ENCODE measurements at regions not wholly inside any gene's neighbourhood (a gene's known extent, or its start where the extent isn't known, plus 50 kb on each side); places are given as distances from the start of the nearest gene placed in this dataset.

- TF ChIP-seq EZH2 (IDR thresholded peaks at IDR 0.05; ENCODE audit: borderline replicate concordance, low read depth, low read length, poor library complexity, severe bottlenecking) (no peak), CTCF (conservative IDR thresholded peaks at IDR 0.05; ENCODE audit: low read depth, low read length) (no peak)
These were observed 914.9 kb downstream of the EPHA7 start for GRCh38 chr6:92504509-92504908.

Measured in A673 (cell line).